H1 (cell line): ENCODE measurements at regions not wholly inside any gene's neighbourhood (a gene's known extent, or its start where the extent isn't known, plus 50 kb on each side); places are given as distances from the start of the nearest gene placed in this dataset.

Experiments
- CTCF ChIA-PET: fragments of 300-600 bp; sonication (Branson Sonifier 250); formaldehyde crosslinking; loops from one replicate; lab custom pipeline; 2021; ENCODE audit not compliant: partially characterized antibody; lab: Charles Lee
- POLR2A ChIA-PET: fragments of 300-600 bp; sonication (Branson Sonifier 250); formaldehyde crosslinking; loops from one replicate; lab custom pipeline; 2021; ENCODE audit warnings: inconsistent platforms; ENCODE audit not compliant: partially characterized antibody; lab: Charles Lee
- DNase-seq, 2 experiments: peaks; one replicate each; pipeline versions ENCODE4 v3.0.0 to v3.0.0-alpha.2; 2010 to 2022; ENCODE audit warnings: low spot score in 2 of 2, low read depth in 1 of 2, mixed read lengths in 1 of 2
- FAIRE-seq: peaks from 2 replicates; lab custom pipeline; 2011; peaks lifted over from hg19 to GRCh38; lab: Jason Lieb, UNC
- H2AFZ ChIP-seq: 2 replicates; pipeline ENCODE4 v1.8.1; 2012; ENCODE audit warnings: low read length, inconsistent platforms
- H2AK5ac ChIP-seq: 2 replicates; pipeline ENCODE4 v1.6.1; 2013; ENCODE audit warnings: low read depth, low read length
- H2BK120ac ChIP-seq: replicated peaks from 2 replicates; pipeline ENCODE3; 2013; ENCODE audit warnings: low read depth, low read length, inconsistent platforms
- H2BK12ac ChIP-seq: 2 replicates; pipeline ENCODE4 v1.6.1; 2013; ENCODE audit warnings: low read depth, low read length
- H2BK15ac ChIP-seq: 2 replicates; pipeline ENCODE4 v1.6.1; 2013; ENCODE audit warnings: low read length
- H2BK20ac ChIP-seq: 2 replicates; pipeline ENCODE4 v1.6.1; 2013; ENCODE audit warnings: low read length
- H2BK5ac ChIP-seq: 2 replicates; pipeline ENCODE4 v1.6.1; 2013; ENCODE audit warnings: low read depth, low read length
- H3K14ac ChIP-seq: 2 replicates; pipeline ENCODE4 v1.6.1; 2013; ENCODE audit warnings: inconsistent platforms; ENCODE audit not compliant: insufficient read length
- H3K18ac ChIP-seq: 2 replicates; pipeline ENCODE4 v1.6.1; 2013; ENCODE audit warnings: low read length; ENCODE audit errors: extremely low read depth
- H3K23ac ChIP-seq: 2 replicates; pipeline ENCODE4 v1.6.1; 2013; ENCODE audit warnings: inconsistent platforms; ENCODE audit not compliant: insufficient read length
- H3K23me2 ChIP-seq: 2 replicates; pipeline ENCODE4 v1.6.1; 2013; ENCODE audit warnings: low read depth, low read length
- H3K27ac ChIP-seq: 2 replicates; pipeline ENCODE4 v1.6.1; 2011; ENCODE audit warnings: low read depth, low read length, inconsistent platforms
- H3K27me3 ChIP-seq, 4 experiments: replicated peaks in 1 of 4; 1 replicate in 1 of 4; 2 replicates in 3 of 4; pipeline versions ENCODE4 v1.6.1 to v1.8.1; 2011 to 2013; ENCODE audit warnings: low read length in 3 of 4, mild to moderate bottlenecking in 3 of 4, inconsistent platforms in 2 of 4, mixed read lengths in 2 of 4, moderate library complexity in 1 of 4; ENCODE audit not compliant: control insufficient read depth in 3 of 4, insufficient read depth in 3 of 4; ENCODE audit errors: extremely low read depth in 1 of 4
- H3K36me3 ChIP-seq, 4 experiments: 2 replicates each; pipeline versions ENCODE4 v1.6.1 to v1.8.1; 2011 to 2013; ENCODE audit warnings: mild to moderate bottlenecking in 4 of 4, low read length in 3 of 4, moderate library complexity in 2 of 4, control low read depth in 1 of 4, inconsistent platforms in 1 of 4; ENCODE audit not compliant: insufficient read depth in 4 of 4, control insufficient read depth in 2 of 4
- H3K4ac ChIP-seq: replicated peaks from 2 replicates; pipeline ENCODE3; 2013; ENCODE audit warnings: low read length, low read depth, mixed read lengths, inconsistent platforms; ENCODE audit not compliant: insufficient read length
- H3K4me1 ChIP-seq, 4 experiments: replicated peaks in 1 of 4; 1 replicate in 1 of 4; 2 replicates in 3 of 4; pipeline versions ENCODE4 v1.6.1 to v1.8.1; 2011 to 2013; ENCODE audit warnings: low read length in 3 of 4, inconsistent platforms in 2 of 4, mixed read lengths in 1 of 4; ENCODE audit not compliant: insufficient read depth in 4 of 4, control insufficient read depth in 3 of 4
- H3K4me2 ChIP-seq, 2 experiments: 2 replicates each; pipeline versions ENCODE4 v1.6.1 to v1.8.1; 2011 to 2013; ENCODE audit warnings: low read depth in 2 of 2, low read length in 2 of 2, control low read depth in 1 of 2, inconsistent platforms in 1 of 2, mild to moderate bottlenecking in 1 of 2; ENCODE audit not compliant: insufficient read depth in 1 of 2
- H3K4me3 ChIP-seq, 4 experiments: fragments of 200-600, 300-600 bp in 1 of 4; sonication (generic), shearing (Covaris generic), sonication (Bioruptor Twin) in 1 of 4; 2 replicates each; pipeline versions ENCODE4 v1.5.1 to v1.8.1; 2011 to 2016; ENCODE audit warnings: low read length in 4 of 4, low read depth in 3 of 4, control low read depth in 2 of 4, inconsistent platforms in 2 of 4, mild to moderate bottlenecking in 2 of 4, mixed read lengths in 1 of 4, moderate library complexity in 1 of 4; ENCODE audit not compliant: insufficient read depth in 2 of 4; ENCODE audit errors: extremely low read depth in 1 of 4
- H3K56ac ChIP-seq: replicated peaks from 2 replicates; pipeline ENCODE3; 2013; ENCODE audit warnings: low read depth, mild to moderate bottlenecking, mixed read lengths, low read length, inconsistent platforms; ENCODE audit not compliant: insufficient read length
- H3K79me1 ChIP-seq: 2 replicates; pipeline ENCODE4 v1.6.1; 2013; ENCODE audit warnings: low read depth, low read length, control low read depth
- H3K79me2 ChIP-seq, 2 experiments: 2 replicates each; pipeline versions ENCODE4 v1.6.1 to v1.8.1; 2012 to 2013; ENCODE audit warnings: low read length in 2 of 2, mild to moderate bottlenecking in 2 of 2, inconsistent platforms in 1 of 2; ENCODE audit not compliant: insufficient read depth in 2 of 2, control insufficient read depth in 1 of 2
- H3K9ac ChIP-seq, 4 experiments: replicated peaks in 1 of 4; 1 replicate in 1 of 4; 2 replicates in 3 of 4; pipeline versions ENCODE4 v1.6.1 to v1.8.1; 2011 to 2013; ENCODE audit warnings: low read depth in 3 of 4, low read length in 3 of 4, control low read depth in 2 of 4, mild to moderate bottlenecking in 2 of 4, moderate library complexity in 2 of 4, inconsistent platforms in 1 of 4; ENCODE audit errors: extremely low read depth in 1 of 4
- H3K9me3 ChIP-seq, 2 experiments: 2 replicates each; pipeline versions ENCODE4 v1.6.1 to v1.8.1; 2012 to 2013; ENCODE audit warnings: mild to moderate bottlenecking in 2 of 2, moderate library complexity in 2 of 2, control low read depth in 1 of 2, inconsistent platforms in 1 of 2, low read depth in 1 of 2, low read length in 1 of 2, mixed read lengths in 1 of 2; ENCODE audit not compliant: insufficient read depth in 2 of 2
- H4K20me1 ChIP-seq, 2 experiments: replicated peaks in 1 of 2; 2 replicates each; pipeline versions ENCODE3 to v1.8.1; 2011 to 2013; ENCODE audit warnings: inconsistent platforms in 2 of 2, low read length in 2 of 2, mild to moderate bottlenecking in 1 of 2; ENCODE audit not compliant: insufficient read depth in 2 of 2, control insufficient read depth in 1 of 2
- H4K5ac ChIP-seq: 2 replicates; pipeline ENCODE4 v1.6.1; 2013; ENCODE audit warnings: low read length, low read depth, mixed read lengths, inconsistent platforms; ENCODE audit not compliant: insufficient read length
- H4K8ac ChIP-seq: 2 replicates; pipeline ENCODE4 v1.8.0; 2013; ENCODE audit warnings: mild to moderate bottlenecking, moderate library complexity, low read length, inconsistent platforms; ENCODE audit not compliant: insufficient read depth; ENCODE audit errors: extremely low read depth
- H4K91ac ChIP-seq: replicated peaks from 2 replicates; pipeline ENCODE3; 2013; ENCODE audit warnings: low read length, mixed read lengths, inconsistent platforms; ENCODE audit not compliant: insufficient read length
- BACH1 ChIP-seq: IDR thresholded peaks from 2 replicates; pipeline ENCODE4 v1.6.1; 2012; ENCODE audit warnings: low read length, improper control_type of control experiment
- CHD2 ChIP-seq: IDR thresholded peaks from 2 replicates; pipeline ENCODE4 v1.6.1; 2012; ENCODE audit warnings: low read length, improper control_type of control experiment
- GABPA ChIP-seq: IDR thresholded peaks from 2 replicates; pipeline ENCODE4 v1.6.1; 2011; ENCODE audit warnings: mild to moderate bottlenecking, low read length, moderate library complexity, borderline replicate concordance; ENCODE audit not compliant: insufficient read depth
- GTF2F1 ChIP-seq: IDR thresholded peaks from 2 replicates; pipeline ENCODE4 v1.6.1; 2012; ENCODE audit warnings: low read depth, low read length, improper control_type of control experiment, borderline replicate concordance
- HDAC2 ChIP-seq, 2 experiments: fragments of 300-600 bp in 1 of 2; sonication (generic) in 1 of 2; IDR thresholded peaks; 2 replicates each; pipeline ENCODE4 v1.6.1; 2011 to 2012; ENCODE audit warnings: low read depth in 2 of 2, low read length in 2 of 2, mild to moderate bottlenecking in 2 of 2, moderate library complexity in 2 of 2, borderline replicate concordance in 1 of 2, inconsistent platforms in 1 of 2
- KDM1A ChIP-seq: fragments of 200-600, 300-600 bp; sonication (generic); IDR thresholded peaks from 2 replicates; pipeline ENCODE4 v1.7.1; 2016; ENCODE audit warnings: mild to moderate bottlenecking, low read length, borderline replicate concordance
- RAD21 ChIP-seq, 2 experiments: IDR thresholded peaks in 1 of 2; conservative IDR thresholded peaks in 1 of 2; 2 replicates each; pipeline ENCODE4 v1.6.1; 2011; ENCODE audit warnings: low read depth in 2 of 2, low read length in 2 of 2, improper control_type of control experiment in 1 of 2, inconsistent platforms in 1 of 2, mild to moderate bottlenecking in 1 of 2, moderate library complexity in 1 of 2
- SIRT6 ChIP-seq: IDR thresholded peaks from one replicate; pipeline ENCODE4 v1.7.1; 2012; ENCODE audit warnings: low read length, inconsistent platforms
- SRF ChIP-seq: IDR thresholded peaks from 2 replicates; pipeline ENCODE4 v1.6.1; 2011; ENCODE audit warnings: mild to moderate bottlenecking, low read depth, low read length, moderate library complexity
- TAF7 ChIP-seq: optimal IDR thresholded peaks from 2 replicates; pipeline ENCODE3; 2011; ENCODE audit warnings: low read depth, mild to moderate bottlenecking, inconsistent platforms, low read length, moderate library complexity, borderline replicate concordance
- WGBS, 2 experiments: shearing (Covaris generic) in 1 of 2; methylation state at CpG; one replicate each; pipeline versions ENCODE4 v1.1.6 to v1.1.7; 2013 to 2015; ENCODE audit warnings: low lambda C conversion rate in 2 of 2, mixed read lengths in 2 of 2, inconsistent platforms in 1 of 2, low coverage in 1 of 2, missing lambda C conversion rate in 1 of 2; ENCODE audit not compliant: insufficient replicate concordance in 2 of 2, insufficient coverage in 1 of 2, insufficient read length in 1 of 2; ENCODE audit errors: extremely low coverage in 1 of 2, missing lambda C conversion rate in 1 of 2; 5-methylcytosine and 5-hydroxymethylcytosine counted together

- H2BK12ac ChIP-seq: no peak overlapping the region
- WGBS, 2 experiments: 90% methylated on average over 2 of the region's 2 CpGs; no CpG with 5 or more reads in 1 of the 2 experiments
- H3K23ac ChIP-seq: no peak overlapping the region
- H4K91ac ChIP-seq: no peak overlapping the region
- H3K36me3 ChIP-seq: no peaks in the 10 kb centered on the region
- no peaks in the 10 kb centered on the region for H3K4me1 ChIP-seq
- no peak overlapping the region for H3K4me3 ChIP-seq
- H3K56ac ChIP-seq: no peak overlapping the region
- H3K79me1 ChIP-seq: no peaks in the 10 kb centered on the region
- H3K23me2 ChIP-seq: no peaks in the 10 kb centered on the region
- H4K20me1 ChIP-seq: no peaks in the 10 kb centered on the region
- DNase-seq: no peak
- no peak overlapping the region for H2AFZ ChIP-seq
- no peak overlapping the region for H3K4me2 ChIP-seq
- FAIRE-seq: no peak
- H2BK120ac ChIP-seq: no peak overlapping the region
- no peak overlapping the region for H2BK20ac ChIP-seq
- peaks cover 4 to 5% of the 10 kb centered on the region in 2 experiments; a peak in 2 of 4 replicates for H3K9me3 ChIP-seq
- no peak overlapping the region for H2BK15ac ChIP-seq
- no peak overlapping the region for H4K8ac ChIP-seq
- H3K79me2 ChIP-seq: no peaks in the 10 kb centered on the region
- no peak overlapping the region for H4K5ac ChIP-seq
- H3K18ac ChIP-seq: no peak overlapping the region
- no peak overlapping the region for H3K9ac ChIP-seq
- no peak overlapping the region for H3K4ac ChIP-seq
- POLR2A ChIA-PET: no interaction called here
- no peaks in the 10 kb centered on the region for H3K27me3 ChIP-seq
- H3K27ac ChIP-seq: no peak overlapping the region
- CTCF ChIA-PET: no interaction called here
- no peak overlapping the region for H3K14ac ChIP-seq
- no peak overlapping the region for H2BK5ac ChIP-seq
- H2AK5ac ChIP-seq: no peak overlapping the region
- TF ChIP-seq RAD21 (IDR thresholded peaks at IDR 0.05 in 1 of 2, conservative IDR thresholded peaks at IDR 0.05 in 1 of 2; ENCODE audit: low read depth in 2 of 2, low read length in 2 of 2) (no peak), HDAC2 (IDR thresholded peaks at IDR 0.05; ENCODE audit: borderline replicate concordance in 1 of 2, low read depth in 2 of 2, low read length in 2 of 2) (no peak), SIRT6 (no peak), CHD2 (no peak), SRF (no peak), TAF7 (no peak), GABPA (no peak), GTF2F1 (no peak), KDM1A (no peak), BACH1 (no peak)
Observed at GRCh38 chr5:159713773-159714172, 202.5 kb upstream of the ADRA1B start.
